Lung (tissue), 11 donors: ENCODE measurements at regions not wholly inside any gene's neighbourhood (a gene's known extent, or its start where the extent isn't known, plus 50 kb on each side); places are given as distances from the start of the nearest gene placed in this dataset.

Experiments
- ATAC-seq: fragments of 200-7000 bp; cut with Tn5 transposase; one replicate; pipeline ENCODE4 v1.9.1; 2020; ENCODE audit warnings: moderate number of reproducible peaks; ENCODE audit not compliant: insufficient read depth, low FRiP score
- DNase-seq, 3 donors: peaks; one replicate each; pipeline ENCODE4 v3.0.0-alpha.2; 2013 to 2017
- H3K27ac ChIP-seq, 2 donors: one replicate each; pipeline ENCODE4 v1.5.1; 2013; ENCODE audit warnings: mild to moderate bottlenecking in 2 of 2, moderate library complexity in 2 of 2, control low read depth in 1 of 2, inconsistent platforms in 1 of 2, low read depth in 1 of 2, low read length in 1 of 2
- H3K27me3 ChIP-seq, 3 donors: one replicate each; pipeline ENCODE4 v1.5.1; 2013; ENCODE audit warnings: low read length in 2 of 3; ENCODE audit not compliant: control insufficient read depth in 3 of 3, insufficient read depth in 3 of 3
- H3K36me3 ChIP-seq, 4 donors: one replicate each; pipeline ENCODE4 v1.5.1; 2013; ENCODE audit warnings: low read length in 4 of 4, mild to moderate bottlenecking in 1 of 4, moderate library complexity in 1 of 4; ENCODE audit not compliant: control insufficient read depth in 4 of 4, insufficient read depth in 4 of 4
- H3K4me1 ChIP-seq, 5 donors: one replicate each; pipeline ENCODE4 v1.5.1; 2013; ENCODE audit warnings: low read length in 5 of 5, mild to moderate bottlenecking in 2 of 5, moderate library complexity in 1 of 5; ENCODE audit not compliant: control insufficient read depth in 5 of 5, insufficient read depth in 5 of 5
- H3K4me3 ChIP-seq: one replicate; pipeline ENCODE4 v1.5.1; 2013; ENCODE audit warnings: mild to moderate bottlenecking, control low read depth, moderate library complexity
- H3K9ac ChIP-seq, 2 donors: one replicate each; pipeline ENCODE4 v1.5.1; 2013; ENCODE audit warnings: low read length in 2 of 2, control low read depth in 1 of 2; ENCODE audit not compliant: insufficient read depth in 1 of 2
- H3K9me3 ChIP-seq, 4 donors: one replicate each; pipeline ENCODE4 v1.5.1; 2013; ENCODE audit warnings: low read length in 3 of 4, mild to moderate bottlenecking in 1 of 4, moderate library complexity in 1 of 4; ENCODE audit not compliant: control insufficient read depth in 4 of 4, insufficient read depth in 3 of 4
- WGBS, 2 donors: extraction: QIAGEN DNeasy Blood & Tissue Kit; methylation state at CpG; one replicate each; pipeline ENCODE4 v1.1.7; 2013; 5-methylcytosine and 5-hydroxymethylcytosine counted together
- TF ChIP-seq, protein P1 (sequence below): IDR thresholded peaks from 2 replicates; pipeline ENCODE4 v1.5.1; 2012; ENCODE audit warnings: mild to moderate bottlenecking; ENCODE audit errors: control extremely low read depth, extremely low read depth
- donor health status: control.
- donor health status: control.
- donor health status: Bipolar disorder and iron deficiency.
- donor health status: healthy.
- donor health status: DM: yes; HTN: yes; CAD: no.

DNA sequence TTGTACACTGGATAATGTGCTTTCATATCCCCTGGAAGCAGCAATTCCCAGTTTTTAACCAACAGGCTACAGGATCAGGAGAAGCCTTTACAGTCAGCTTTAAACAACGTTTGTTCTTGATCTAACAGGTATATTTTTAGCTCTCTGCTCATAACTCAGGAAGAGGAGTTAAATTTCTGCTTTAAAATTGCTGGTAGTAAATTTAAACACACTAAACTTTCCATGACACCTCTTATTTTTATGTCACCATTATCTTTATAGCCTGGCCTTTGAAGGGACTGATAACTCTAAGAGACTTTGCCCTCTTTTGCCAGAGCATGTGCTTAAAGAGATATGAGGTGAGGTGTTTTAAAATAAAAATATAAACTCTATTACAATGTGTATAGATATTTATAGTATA, 119.6 kb upstream of the BRINP3 start:
- 5 to 10% methylated on average over 1 of the region's 1 CpG for WGBS, 2 donors
- no peak overlapping the region for H3K4me3 ChIP-seq
- H3K4me1 ChIP-seq: no peaks in the 10 kb centered on the region
- H3K36me3 ChIP-seq: no peaks in the 10 kb centered on the region
- H3K27ac ChIP-seq: no peak overlapping the region
- H3K9me3 ChIP-seq: no peaks in the 10 kb centered on the region
- no peak for ATAC-seq
- DNase-seq: no peak
- H3K9ac ChIP-seq: no peak overlapping the region
- TF ChIP-seq, protein P1, sequence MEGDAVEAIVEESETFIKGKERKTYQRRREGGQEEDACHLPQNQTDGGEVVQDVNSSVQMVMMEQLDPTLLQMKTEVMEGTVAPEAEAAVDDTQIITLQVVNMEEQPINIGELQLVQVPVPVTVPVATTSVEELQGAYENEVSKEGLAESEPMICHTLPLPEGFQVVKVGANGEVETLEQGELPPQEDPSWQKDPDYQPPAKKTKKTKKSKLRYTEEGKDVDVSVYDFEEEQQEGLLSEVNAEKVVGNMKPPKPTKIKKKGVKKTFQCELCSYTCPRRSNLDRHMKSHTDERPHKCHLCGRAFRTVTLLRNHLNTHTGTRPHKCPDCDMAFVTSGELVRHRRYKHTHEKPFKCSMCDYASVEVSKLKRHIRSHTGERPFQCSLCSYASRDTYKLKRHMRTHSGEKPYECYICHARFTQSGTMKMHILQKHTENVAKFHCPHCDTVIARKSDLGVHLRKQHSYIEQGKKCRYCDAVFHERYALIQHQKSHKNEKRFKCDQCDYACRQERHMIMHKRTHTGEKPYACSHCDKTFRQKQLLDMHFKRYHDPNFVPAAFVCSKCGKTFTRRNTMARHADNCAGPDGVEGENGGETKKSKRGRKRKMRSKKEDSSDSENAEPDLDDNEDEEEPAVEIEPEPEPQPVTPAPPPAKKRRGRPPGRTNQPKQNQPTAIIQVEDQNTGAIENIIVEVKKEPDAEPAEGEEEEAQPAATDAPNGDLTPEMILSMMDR: no peak
- H3K27me3 ChIP-seq: no peaks in the 10 kb centered on the region

DNA sequence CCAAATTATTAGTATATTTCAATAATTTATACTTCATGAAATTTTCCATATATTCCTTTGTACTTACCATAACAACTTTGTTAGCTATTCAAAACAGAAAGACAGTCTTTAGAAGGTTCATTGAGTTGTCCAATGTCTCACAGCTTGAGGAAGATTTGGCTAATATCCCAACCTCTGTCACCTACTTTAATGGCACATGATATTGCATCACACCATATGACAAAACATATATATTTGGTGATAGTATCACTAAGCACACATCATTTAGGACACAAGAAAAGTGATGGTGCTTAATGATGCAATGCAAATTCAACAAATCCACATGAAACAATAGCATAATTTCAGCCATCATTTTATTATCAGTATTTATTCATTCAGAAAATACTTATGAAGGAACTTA, 122.0 kb upstream of the BRINP3 start:
- Histone ChIP-seq H3K27ac (no peak overlapping the region), H3K4me1 (no peaks in the 10 kb centered on the region), H3K36me3 (no peaks in the 10 kb centered on the region), H3K9ac (no peak overlapping the region), H3K27me3 (no peaks in the 10 kb centered on the region), H3K9me3 (no peaks in the 10 kb centered on the region), H3K4me3 (no peak overlapping the region)
- ATAC-seq (no peak), DNase-seq (peak in 2 of 3 donors; percentile 30 to 54)
- TF ChIP-seq, protein P1: no peak

DNA sequence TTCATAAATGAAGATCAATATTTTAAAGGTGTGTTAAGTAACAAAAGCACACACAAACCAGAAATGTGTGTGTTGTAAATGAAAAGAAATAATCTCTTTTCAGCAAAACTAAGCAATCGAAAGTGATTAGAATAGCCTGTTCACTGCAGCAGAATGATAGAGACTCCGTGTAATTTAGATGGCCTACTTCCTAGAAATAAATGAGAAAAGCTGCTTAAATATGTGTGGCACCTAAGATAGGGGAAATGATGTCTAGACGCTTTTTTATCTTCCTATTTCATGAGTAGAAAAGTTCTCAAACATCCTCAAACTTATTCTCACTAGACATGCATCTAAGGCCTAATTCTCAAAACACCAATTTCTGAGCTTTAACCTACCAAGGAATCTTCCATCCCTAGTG, 124.7 kb upstream of the BRINP3 start:
- no peaks in the 10 kb centered on the region for H3K4me1 ChIP-seq
- WGBS, 2 donors: 64 to 67% methylated on average over 3 of the region's 3 CpGs
- ATAC-seq (no peak), DNase-seq (no peak)
- no peaks in the 10 kb centered on the region for H3K36me3 ChIP-seq
- no peak overlapping the region for H3K9ac ChIP-seq
- no peak overlapping the region for H3K4me3 ChIP-seq
- no peaks in the 10 kb centered on the region for H3K27me3 ChIP-seq
- TF ChIP-seq, protein P1: no peak
- no peak overlapping the region for H3K27ac ChIP-seq
- no peaks in the 10 kb centered on the region for H3K9me3 ChIP-seq

DNA sequence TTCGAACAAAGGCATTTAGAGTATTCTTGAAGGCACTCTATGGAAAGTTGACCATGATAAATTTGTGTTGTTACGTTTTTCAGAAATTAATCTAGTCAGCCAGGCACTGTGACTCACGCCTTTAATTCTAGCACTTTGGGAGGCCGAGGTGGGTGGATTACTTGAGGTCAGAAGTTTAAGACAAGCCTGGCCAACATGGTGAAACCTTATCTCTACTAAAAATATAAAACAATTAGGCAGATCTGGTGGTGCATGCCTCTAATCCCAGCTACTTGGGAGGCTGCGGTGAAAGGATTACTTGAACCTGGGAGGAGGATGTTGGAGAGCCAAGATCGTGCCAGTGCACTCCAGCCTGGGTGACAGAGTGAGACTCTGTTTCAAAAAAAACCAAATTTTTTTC, 130.6 kb upstream of the BRINP3 start:
- no peaks in the 10 kb centered on the region for H3K9me3 ChIP-seq
- TF ChIP-seq, protein P1: no peak

More for the DNA sequence above, 130.6 kb upstream of the BRINP3 start:
- Histone ChIP-seq H3K27me3 (no peaks in the 10 kb centered on the region), H3K4me1 (no peaks in the 10 kb centered on the region), H3K9ac (no peak overlapping the region), H3K36me3 (no peaks in the 10 kb centered on the region), H3K4me3 (no peak overlapping the region), H3K27ac (no peak overlapping the region)
- WGBS, 2 donors: 81% methylated on average over 6 of the region's 6 CpGs
- no peak for DNase-seq
- no peak for ATAC-seq
